ENCODE measurements at regions not wholly inside any gene's neighbourhood (a gene's known extent, or its start where the extent isn't known, plus 50 kb on each side); places are given as distances from the start of the nearest gene placed in this dataset.

- DNase-seq = no peak
Measured at GRCh38 chr6:22670605-22671004, 101.2 kb downstream of the HDGFL1 start.

GRCh38 chr6:22673474-22673873 is 104.1 kb downstream of the HDGFL1 start:
- DNase-seq = no peak

- DNase-seq = no peak
Measured at GRCh38 chr6:22680950-22681349, 111.6 kb downstream of the HDGFL1 start.

GRCh38 chr6:22681761-22682160 is 112.4 kb downstream of the HDGFL1 start:
- no peak for DNase-seq

GRCh38 chr6:22682979-22683378 is 113.6 kb downstream of the HDGFL1 start:
- DNase-seq = no peak

- no peak for DNase-seq
Measured at GRCh38 chr6:22690446-22690845, 121.1 kb downstream of the HDGFL1 start.

- DNase-seq = no peak
Measured at GRCh38 chr6:22694092-22694724, 124.8 kb downstream of the HDGFL1 start.

GRCh38 chr6:22696481-22696880 is 127.1 kb downstream of the HDGFL1 start:
- DNase-seq = no peak

GRCh38 chr6:22697306-22697705 is 127.9 kb downstream of the HDGFL1 start:
- DNase-seq = no peak

GRCh38 chr6:22699151-22699550 is 129.8 kb downstream of the HDGFL1 start:
- DNase-seq = no peak

GRCh38 chr6:22706651-22707050 is 137.3 kb downstream of the HDGFL1 start:
- DNase-seq = no peak

- no peak for DNase-seq
Measured at GRCh38 chr6:22708469-22708868, 139.1 kb downstream of the HDGFL1 start.

- no peak for DNase-seq
Measured at GRCh38 chr6:22709803-22710202, 140.4 kb downstream of the HDGFL1 start.

GRCh38 chr6:22716721-22717120 is 147.4 kb downstream of the HDGFL1 start:
- DNase-seq = no peak

- no peak for DNase-seq
Measured at GRCh38 chr6:22717915-22718314, 148.5 kb downstream of the HDGFL1 start.

GRCh38 chr6:22722913-22723312 is 153.5 kb downstream of the HDGFL1 start:
- no peak for DNase-seq

GRCh38 chr6:22726966-22727365 is 157.6 kb downstream of the HDGFL1 start:
- no peak for DNase-seq

GRCh38 chr6:22727710-22728109 is 158.3 kb downstream of the HDGFL1 start:
- no peak for DNase-seq

- DNase-seq = no peak
Measured at GRCh38 chr6:22732176-22732970, 163.0 kb downstream of the HDGFL1 start.

- DNase-seq = no peak
Measured at GRCh38 chr6:22736740-22737139, 167.4 kb downstream of the HDGFL1 start.

GRCh38 chr6:22737331-22737730 is 168.0 kb downstream of the HDGFL1 start:
- DNase-seq = no peak

GRCh38 chr6:22738194-22738593 is 168.8 kb downstream of the HDGFL1 start:
- no peak for DNase-seq

GRCh38 chr6:22747571-22747970 is 178.2 kb downstream of the HDGFL1 start:
- no peak for DNase-seq

- DNase-seq = no peak
Measured at GRCh38 chr6:22748681-22749080, 179.3 kb downstream of the HDGFL1 start.

GRCh38 chr6:22749696-22750095 is 180.3 kb downstream of the HDGFL1 start:
- no peak for DNase-seq
